Large intestine (tissue), 3 donors: ENCODE measurements at regions not wholly inside any gene's neighbourhood (a gene's known extent, or its start where the extent isn't known, plus 50 kb on each side); places are given as distances from the start of the nearest gene placed in this dataset.

Experiments used
- DNase-seq, 2 donors: peaks; one replicate each; pipeline versions ENCODE4 v3.0.0 to v3.0.0-alpha.2; 2013
- H3K27ac ChIP-seq: one replicate; pipeline ENCODE4 v1.5.1; 2013; ENCODE audit warnings: low read length
- H3K27me3 ChIP-seq: 2 replicates; pipeline ENCODE4 v1.6.1; 2013; ENCODE audit warnings: low read length; ENCODE audit not compliant: control insufficient read depth, insufficient read depth
- H3K36me3 ChIP-seq: 2 replicates; pipeline ENCODE4 v1.6.1; 2013; ENCODE audit warnings: low read length; ENCODE audit not compliant: control insufficient read depth, insufficient read depth
- H3K4me1 ChIP-seq: one replicate; pipeline ENCODE4 v1.6.1; 2013; ENCODE audit warnings: low read length; ENCODE audit not compliant: control insufficient read depth, insufficient read depth
- H3K4me3 ChIP-seq: one replicate; pipeline ENCODE4 v1.5.1; 2013; ENCODE audit warnings: low read length
- H3K9me3 ChIP-seq: one replicate; pipeline ENCODE4 v1.6.1; 2013; ENCODE audit warnings: mild to moderate bottlenecking, low read depth, low read length, moderate library complexity; ENCODE audit not compliant: control insufficient read depth
- WGBS: methylation state at CpG from one replicate; pipeline ENCODE4 v1.1.5; 2013; ENCODE audit warnings: low lambda C conversion rate; ENCODE audit not compliant: insufficient coverage; 5-methylcytosine and 5-hydroxymethylcytosine counted together

DNA sequence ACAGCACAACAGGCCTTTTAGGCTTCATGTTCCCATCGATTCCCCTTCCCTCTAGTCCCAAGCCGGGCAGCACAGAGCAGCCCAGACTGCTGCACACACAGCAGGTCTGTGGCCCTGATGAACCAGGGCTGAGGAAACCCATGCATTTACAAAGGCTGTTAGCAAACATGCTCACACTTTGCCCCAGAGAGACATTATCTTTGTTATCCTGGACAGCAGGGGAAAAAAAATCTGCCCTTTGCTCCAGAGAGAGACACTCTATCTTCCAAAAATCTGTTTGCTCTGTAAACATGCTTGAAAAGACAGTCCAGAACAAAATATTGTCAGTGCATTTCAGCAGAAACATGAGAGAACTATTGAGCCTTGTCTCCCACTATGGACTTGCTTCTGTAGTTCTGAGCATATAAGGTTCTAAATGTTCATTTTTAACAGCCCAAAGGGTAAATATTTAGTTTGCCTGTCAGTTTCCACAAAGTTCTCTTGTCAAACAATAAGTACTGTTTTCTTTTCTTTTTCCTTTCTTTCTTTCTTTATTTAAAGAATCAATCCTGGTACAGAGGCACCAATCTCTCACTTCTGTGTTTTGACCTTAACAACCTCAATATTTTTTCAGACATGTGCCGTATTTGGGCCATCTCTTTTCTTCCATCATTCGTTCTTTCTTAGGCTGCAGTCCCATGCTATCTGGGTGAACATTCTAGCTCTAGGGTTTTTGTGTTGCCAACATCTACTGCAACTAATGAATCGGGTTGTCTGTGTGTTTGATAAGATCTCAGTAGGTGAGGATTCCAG lies 468.0 kb downstream of the EPM2A start:
- no peaks in the 10 kb centered on the region for H3K27me3 ChIP-seq
- peaks cover 18% of the 10 kb centered on the region for H3K4me1 ChIP-seq
- DNase-seq, result peak; percentile 25 to 48
- no peaks in the 10 kb centered on the region for H3K9me3 ChIP-seq
- H3K36me3 ChIP-seq, result no peaks in the 10 kb centered on the region
- 80% methylated on average over 1 of the region's 5 CpGs for WGBS
- H3K27ac ChIP-seq, result peak overlapping the region; percentile 16
- no peak overlapping the region for H3K4me3 ChIP-seq

DNA sequence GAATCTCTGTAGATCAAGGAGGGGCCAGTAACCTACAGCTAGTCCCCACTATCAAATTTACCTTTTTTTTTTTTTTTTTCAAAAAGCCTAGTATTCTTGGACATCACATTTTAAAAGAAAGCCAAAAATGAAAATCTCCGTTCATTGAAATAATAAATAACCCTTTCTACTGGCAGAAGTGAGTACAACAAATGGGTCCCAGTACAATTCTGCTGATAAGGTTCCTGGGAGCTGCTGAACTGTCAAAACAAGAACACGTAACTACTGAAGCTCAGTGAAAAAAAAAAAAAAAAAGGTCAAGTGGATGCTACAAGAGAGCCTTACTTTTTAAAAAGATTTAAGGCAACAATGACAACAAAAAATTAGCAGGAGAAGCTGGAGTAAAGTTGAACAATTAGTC lies 464.9 kb downstream of the EPM2A start:
- no peaks in the 10 kb centered on the region for H3K27me3 ChIP-seq
- H3K4me3 ChIP-seq, result no peak overlapping the region
- 45% methylated on average over 2 of the region's 2 CpGs for WGBS
- DNase-seq, result no peak
- peaks cover 14% of the 10 kb centered on the region for H3K4me1 ChIP-seq
- H3K27ac ChIP-seq, result no peak overlapping the region
- no peaks in the 10 kb centered on the region for H3K9me3 ChIP-seq
- H3K36me3 ChIP-seq, result no peaks in the 10 kb centered on the region

DNA sequence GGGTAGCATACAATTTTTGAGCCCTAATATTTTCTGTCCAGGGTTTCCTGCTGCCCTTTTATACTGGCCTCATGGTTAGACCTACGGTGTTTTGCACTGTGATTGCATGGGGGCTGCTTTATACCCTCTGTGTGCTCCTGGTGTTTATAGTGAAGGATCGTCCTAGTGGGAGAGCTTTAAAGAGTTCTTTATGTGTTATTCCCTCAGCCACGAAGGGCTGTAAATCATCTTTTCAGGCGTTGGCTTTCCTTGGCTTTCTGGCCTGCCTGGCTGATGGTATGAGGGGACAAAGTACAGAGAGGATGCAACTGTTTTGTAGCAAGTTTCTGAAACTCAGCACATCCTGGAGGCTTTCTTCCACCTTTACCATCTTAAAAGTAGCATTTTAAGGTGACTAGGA lies 464.3 kb downstream of the EPM2A start:
- Histone ChIP-seq H3K4me3 (no peak overlapping the region), H3K27me3 (no peaks in the 10 kb centered on the region), H3K4me1 (peaks cover 11% of the 10 kb centered on the region), H3K9me3 (no peaks in the 10 kb centered on the region), H3K27ac (peak overlapping the region; percentile 44), H3K36me3 (no peaks in the 10 kb centered on the region)
- peak; percentile 61 to 78 for DNase-seq
- no CpG with 5 or more reads among the region's 4 CpGs for whole genome bisulfite sequencing

DNA sequence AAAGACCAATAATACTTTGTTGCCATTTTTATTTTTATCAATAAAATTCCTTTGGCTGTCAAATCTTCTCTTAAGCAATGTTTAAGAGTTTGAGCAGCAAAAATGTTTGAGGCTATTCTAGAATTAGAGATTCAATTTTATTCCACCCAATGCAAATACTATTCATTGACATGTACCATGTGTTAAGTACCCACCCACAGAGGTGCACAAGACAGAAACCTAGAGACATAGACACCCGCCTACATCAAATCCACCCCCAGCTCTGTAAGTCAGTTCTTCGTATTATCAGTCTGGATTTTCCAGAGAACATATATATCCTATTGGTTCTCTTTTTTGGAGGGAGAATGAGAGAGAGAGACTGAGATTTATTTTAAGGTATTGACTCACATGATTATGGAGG lies 463.7 kb downstream of the EPM2A start:
- peaks cover 11% of the 10 kb centered on the region for H3K4me1 ChIP-seq
- H3K9me3 ChIP-seq, result no peaks in the 10 kb centered on the region
- no CpG with 5 or more reads among the region's 2 CpGs for WGBS
- DNase-seq, result no peak
- no peak overlapping the region for H3K4me3 ChIP-seq
- H3K27ac ChIP-seq, result peak overlapping the region; percentile 11
- no peaks in the 10 kb centered on the region for H3K27me3 ChIP-seq
- H3K36me3 ChIP-seq, result no peaks in the 10 kb centered on the region

DNA sequence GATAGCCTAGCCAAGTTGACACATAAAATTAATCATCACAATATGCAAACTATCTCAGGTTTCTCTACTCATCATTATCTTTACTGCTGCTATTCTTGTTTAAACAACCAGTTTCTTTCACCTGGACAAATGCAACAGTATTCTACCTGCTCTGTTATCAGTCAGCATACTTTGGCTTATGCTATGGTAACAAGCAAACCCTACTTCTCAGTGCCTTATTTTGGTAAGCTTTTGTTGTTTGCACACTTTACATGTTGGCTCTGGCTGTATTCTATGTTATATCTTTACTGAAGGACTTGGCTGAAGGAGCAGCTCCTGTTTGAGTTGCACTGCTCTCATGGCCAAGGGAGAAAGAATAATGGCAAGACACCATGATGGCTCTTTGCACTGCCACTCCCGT lies 463.1 kb downstream of the EPM2A start:
- WGBS, result no CpG with 5 or more reads among the region's 1 CpG
- DNase-seq, result peak in 1 of 2 donors; percentile 17
- no peak overlapping the region for H3K4me3 ChIP-seq
- no peaks in the 10 kb centered on the region for H3K9me3 ChIP-seq
- peaks cover 11% of the 10 kb centered on the region for H3K4me1 ChIP-seq
- no peaks in the 10 kb centered on the region for H3K27me3 ChIP-seq
- H3K36me3 ChIP-seq, result no peaks in the 10 kb centered on the region
- peak overlapping the region; percentile 11 for H3K27ac ChIP-seq

DNA sequence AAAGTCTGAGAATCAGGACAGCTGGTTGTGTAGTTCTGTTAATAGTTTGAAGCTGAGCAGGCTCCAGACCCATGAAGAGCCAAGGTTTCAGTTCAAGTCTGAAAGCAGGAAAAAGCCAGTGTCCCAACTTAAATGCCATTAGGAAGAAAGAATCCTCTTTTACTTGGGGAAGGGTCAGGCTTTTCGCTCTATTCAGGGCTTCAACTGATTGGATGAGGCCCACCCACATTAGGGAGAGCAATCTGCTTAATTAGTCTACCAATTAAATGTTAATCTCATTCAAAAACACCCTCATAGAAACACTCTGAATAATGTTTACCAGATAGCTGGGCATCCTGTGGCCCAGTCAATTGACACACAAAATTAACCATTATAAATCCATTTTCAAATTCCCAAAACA lies 462.2 kb downstream of the EPM2A start:
- no peak for DNase-seq
- Histone ChIP-seq H3K27ac (no peak overlapping the region), H3K36me3 (no peaks in the 10 kb centered on the region), H3K27me3 (no peaks in the 10 kb centered on the region), H3K9me3 (no peaks in the 10 kb centered on the region), H3K4me1 (peaks cover 11% of the 10 kb centered on the region), H3K4me3 (no peak overlapping the region)
- WGBS, result no CpG with 5 or more reads among the region's 1 CpG

DNA sequence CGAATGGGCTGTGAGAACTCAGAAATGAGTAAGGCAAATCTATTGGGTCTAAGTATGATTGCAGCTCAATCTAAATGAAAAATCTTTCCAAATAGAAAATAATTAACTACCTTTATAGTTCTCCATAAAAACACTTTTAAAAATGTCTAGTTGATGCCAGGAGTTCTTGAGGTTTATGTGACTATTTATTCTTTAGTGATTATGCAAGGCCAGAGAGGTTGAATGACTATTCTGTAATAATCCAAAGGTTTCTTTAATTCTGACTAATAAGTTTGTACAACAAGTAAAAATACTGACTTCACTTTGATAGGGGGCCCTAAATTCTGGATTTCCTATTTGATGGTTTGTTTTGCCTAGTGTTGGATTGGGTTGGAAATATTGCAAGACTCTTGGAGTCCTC lies 461.2 kb downstream of the EPM2A start:
- Histone ChIP-seq H3K9me3 (no peaks in the 10 kb centered on the region), H3K36me3 (no peaks in the 10 kb centered on the region), H3K27me3 (no peaks in the 10 kb centered on the region), H3K4me3 (no peak overlapping the region), H3K27ac (no peak overlapping the region), H3K4me1 (peaks cover 11% of the 10 kb centered on the region)
- 67% methylated on average over 1 of the region's 1 CpG for WGBS
- no peak for DNase-seq

DNA sequence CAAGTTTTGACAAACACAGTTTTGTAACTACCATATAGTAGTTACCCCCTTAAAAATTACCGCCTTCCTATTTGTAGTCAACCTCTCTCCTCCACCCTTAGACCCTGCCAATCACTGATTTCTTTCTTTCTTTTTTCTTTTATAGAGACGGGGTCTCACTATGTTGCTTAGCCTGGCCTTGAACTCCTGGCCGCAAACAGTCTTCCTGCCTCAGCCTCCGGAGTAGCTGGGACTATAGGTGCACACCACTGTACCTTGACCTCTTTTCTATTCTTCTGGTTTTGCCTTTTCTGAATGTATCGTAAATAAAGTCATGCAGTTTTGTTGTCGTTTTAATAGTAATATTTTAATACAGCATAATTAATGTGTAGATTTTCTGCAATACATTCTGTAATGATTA lies 460.3 kb downstream of the EPM2A start:
- Histone ChIP-seq H3K4me1 (peaks cover 11% of the 10 kb centered on the region), H3K27ac (no peak overlapping the region), H3K27me3 (no peaks in the 10 kb centered on the region), H3K4me3 (no peak overlapping the region), H3K9me3 (no peaks in the 10 kb centered on the region), H3K36me3 (no peaks in the 10 kb centered on the region)
- no peak for DNase-seq
- WGBS, result 82% methylated on average over 5 of the region's 6 CpGs

DNA sequence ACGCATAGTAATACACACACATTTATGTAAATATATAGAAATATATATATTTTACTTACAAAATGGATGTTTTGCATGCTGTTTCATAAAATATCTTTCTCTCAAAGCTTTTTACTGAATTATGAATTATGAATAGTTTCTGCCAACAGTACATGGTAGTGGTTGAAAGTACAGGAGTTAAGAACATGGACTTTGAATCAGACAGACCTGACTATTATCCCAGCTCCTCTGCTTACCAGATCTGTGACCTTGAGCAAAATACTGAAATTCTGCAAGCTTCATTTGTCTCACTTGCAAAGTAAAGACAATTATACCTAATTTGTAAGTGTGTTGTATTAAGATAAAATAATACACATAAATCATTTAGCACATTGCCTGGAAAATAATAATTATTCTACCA lies 459.5 kb downstream of the EPM2A start:
- H3K9me3 ChIP-seq, result no peaks in the 10 kb centered on the region
- no peak overlapping the region for H3K4me3 ChIP-seq
- H3K36me3 ChIP-seq, result no peaks in the 10 kb centered on the region
- H3K27ac ChIP-seq, result no peak overlapping the region
- DNase-seq, result peak in 1 of 2 donors; percentile 30
- H3K4me1 ChIP-seq, result peaks cover 8% of the 10 kb centered on the region
- H3K27me3 ChIP-seq, result no peaks in the 10 kb centered on the region
- WGBS, result no CpG with 5 or more reads among the region's 1 CpG

DNA sequence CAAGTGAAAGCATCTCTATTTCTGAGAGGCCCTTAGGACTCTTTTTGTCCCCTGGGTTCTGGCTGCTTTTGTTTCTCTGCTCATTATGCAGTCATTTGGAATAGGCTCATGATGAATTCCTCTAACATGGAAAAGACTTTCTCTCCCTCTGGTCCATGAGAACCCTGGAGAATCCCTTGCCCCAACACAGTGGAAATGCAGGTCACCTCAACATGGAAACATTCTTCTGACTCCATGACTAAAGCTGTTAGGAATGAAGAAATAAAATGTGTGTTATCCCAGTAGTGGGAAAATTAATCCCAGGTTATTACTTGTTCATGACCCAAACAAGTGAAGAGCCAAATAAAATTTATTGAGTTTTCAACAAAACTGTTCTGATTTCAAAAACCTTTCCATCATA lies 458.6 kb downstream of the EPM2A start:
- no peaks in the 10 kb centered on the region for H3K27me3 ChIP-seq
- no peak overlapping the region for H3K4me3 ChIP-seq
- DNase-seq, result no peak
- H3K36me3 ChIP-seq, result no peaks in the 10 kb centered on the region
- H3K4me1 ChIP-seq, result no peaks in the 10 kb centered on the region
- no peaks in the 10 kb centered on the region for H3K9me3 ChIP-seq
- no peak overlapping the region for H3K27ac ChIP-seq
